OCI-LY7 (cell line): ENCODE measurements at regions not wholly inside any gene's neighbourhood (a gene's known extent, or its start where the extent isn't known, plus 50 kb on each side); places are given as distances from the start of the nearest gene placed in this dataset.

Source experiments
- CTCF ChIP-seq: fragments of 200-600 bp; sonication (generic); conservative IDR thresholded peaks from 2 replicates; pipeline ENCODE4 v1.5.1; 2014; ENCODE audit warnings: mild to moderate bottlenecking, antibody characterized with exemption, low read length, moderate library complexity, mixed read lengths
- EZH2phosphoT487 ChIP-seq: fragments of 200-600 bp; sonication (generic); IDR thresholded peaks from 2 replicates; pipeline ENCODE4 v1.6.1; 2018; ENCODE audit warnings: low read depth, borderline replicate concordance, mild to moderate bottlenecking, mixed run types, antibody characterized with exemption, low read length, moderate library complexity, mixed read lengths

GRCh38 chr12:132403636-132404434 lies 74.4 kb upstream of the GALNT9 start:
- TF ChIP-seq CTCF (no peak), EZH2phosphoT487 (no peak)
